Mononuclear cell (primary cell): ENCODE measurements at regions not wholly inside any gene's neighbourhood (a gene's known extent, or its start where the extent isn't known, plus 50 kb on each side); places are given as distances from the start of the nearest gene placed in this dataset.

Experiments used
- H3K27me3 ChIP-seq: 2 replicates; pipeline ENCODE4 v1.6.0; 2011; ENCODE audit warnings: low read length, control low read depth; ENCODE audit not compliant: insufficient read depth
- H3K4me1 ChIP-seq: 2 replicates; pipeline ENCODE4 v1.5.1; 2011; ENCODE audit warnings: mild to moderate bottlenecking, low read length, control low read depth; ENCODE audit not compliant: insufficient read depth
- H3K4me3 ChIP-seq: 2 replicates; pipeline ENCODE4 v1.5.1; 2011; ENCODE audit warnings: mild to moderate bottlenecking, low read length, moderate library complexity
- H3K9me3 ChIP-seq: 2 replicates; pipeline ENCODE4 v1.5.1; 2011; ENCODE audit warnings: low read depth, mild to moderate bottlenecking, control low read depth, low read length

GRCh38 chr10:7470371-7470770 is 59.5 kb upstream of the SFMBT2 start:
- H3K4me3 ChIP-seq, result no peak overlapping the region
- no peaks in the 10 kb centered on the region for H3K9me3 ChIP-seq
- no peaks in the 10 kb centered on the region for H3K27me3 ChIP-seq
- peaks cover 37% of the 10 kb centered on the region for H3K4me1 ChIP-seq

DNA sequence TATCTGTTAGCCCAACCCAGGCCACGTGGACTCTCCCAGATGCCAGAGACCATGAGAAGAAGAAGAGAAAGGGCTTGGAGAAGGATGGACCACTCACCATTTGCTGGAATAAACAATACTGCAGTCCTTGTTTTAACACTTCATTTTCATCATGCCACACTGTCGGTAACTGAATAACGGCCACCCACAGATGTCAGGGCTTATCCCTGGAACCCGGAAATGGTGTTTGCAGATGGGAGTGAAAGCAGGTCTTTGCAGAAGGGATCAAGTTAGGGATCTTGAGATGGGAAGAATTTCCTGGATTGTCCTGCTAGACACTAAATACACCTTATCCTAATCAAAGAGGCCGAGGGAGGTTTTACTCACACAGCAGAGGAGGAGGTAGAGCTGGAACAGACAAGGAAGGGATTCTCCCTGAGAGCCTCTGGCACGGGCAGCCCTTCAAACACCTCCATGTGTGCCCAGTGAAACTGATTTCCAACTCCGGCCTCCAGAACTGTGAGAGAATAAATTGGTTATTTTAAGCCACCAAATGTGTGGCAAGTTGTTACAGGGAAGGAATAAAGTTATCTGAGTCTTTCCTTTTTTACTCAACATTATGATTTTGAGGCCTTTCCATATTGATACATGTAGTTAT is 56.3 kb upstream of the SFMBT2 start:
- H3K27me3 ChIP-seq, result no peaks in the 10 kb centered on the region
- H3K4me3 ChIP-seq, result no peak overlapping the region
- H3K4me1 ChIP-seq, result peaks cover 27% of the 10 kb centered on the region
- no peaks in the 10 kb centered on the region for H3K9me3 ChIP-seq

DNA sequence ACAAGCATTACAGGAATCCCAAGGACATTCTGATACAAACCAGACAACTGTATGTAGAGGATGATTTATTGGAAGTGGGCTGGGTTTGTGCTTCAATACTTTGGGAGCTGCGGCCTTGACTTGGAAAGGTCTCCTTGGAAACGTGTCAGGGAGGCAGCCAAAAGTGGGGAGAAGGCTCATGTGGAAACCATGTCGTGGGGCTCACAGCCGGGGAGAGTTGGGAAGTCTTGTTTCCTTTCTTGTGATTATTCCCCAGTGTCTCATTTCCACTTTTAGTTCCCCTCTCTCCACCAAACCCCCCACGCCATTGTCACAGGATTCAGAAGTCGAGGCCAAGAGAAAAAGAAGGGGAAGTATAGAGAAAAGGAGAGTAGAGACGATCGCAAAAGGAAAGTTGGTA is 53.9 kb upstream of the SFMBT2 start:
- H3K27me3 ChIP-seq, result no peaks in the 10 kb centered on the region
- H3K4me3 ChIP-seq, result no peak overlapping the region
- H3K4me1 ChIP-seq, result peaks cover 5% of the 10 kb centered on the region
- H3K9me3 ChIP-seq, result no peaks in the 10 kb centered on the region
